Endothelial cell of hepatic sinusoid (primary cell): ENCODE measurements at regions not wholly inside any gene's neighbourhood (a gene's known extent, or its start where the extent isn't known, plus 50 kb on each side); places are given as distances from the start of the nearest gene placed in this dataset.
"Not testable (repeated sequence)": the region's sequence is repeated elsewhere in the genome, so short reads cannot be mapped to it uniquely, and the experiment has no call there.

Source experiments
- in situ Hi-C: cut with HindIII; loops from 2 replicates; pipeline ENCODE4 v1.10.0; 2017; ENCODE audit warnings: low sequenced_read_pairs

DNA sequence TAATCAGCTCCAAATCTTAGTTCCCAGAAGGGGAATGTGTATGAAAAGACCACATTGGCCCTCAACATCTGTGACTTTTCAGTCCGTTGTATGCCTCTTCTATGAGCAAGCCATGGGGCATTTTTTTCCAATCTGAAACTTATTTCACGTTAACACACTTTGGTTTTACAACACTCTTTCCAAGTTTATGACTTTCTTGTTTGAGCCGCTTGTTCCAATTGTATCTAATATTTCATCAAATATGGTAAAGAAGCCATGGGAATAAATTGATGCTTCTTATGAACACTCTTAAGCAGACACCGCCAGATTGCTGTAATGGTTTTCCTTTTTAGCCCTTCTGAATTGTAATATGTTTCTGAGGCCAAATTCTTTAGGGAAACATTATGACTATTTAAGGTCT is 359.9 kb downstream of the HLX start:
- in situ Hi-C loops, result no loop called here

DNA sequence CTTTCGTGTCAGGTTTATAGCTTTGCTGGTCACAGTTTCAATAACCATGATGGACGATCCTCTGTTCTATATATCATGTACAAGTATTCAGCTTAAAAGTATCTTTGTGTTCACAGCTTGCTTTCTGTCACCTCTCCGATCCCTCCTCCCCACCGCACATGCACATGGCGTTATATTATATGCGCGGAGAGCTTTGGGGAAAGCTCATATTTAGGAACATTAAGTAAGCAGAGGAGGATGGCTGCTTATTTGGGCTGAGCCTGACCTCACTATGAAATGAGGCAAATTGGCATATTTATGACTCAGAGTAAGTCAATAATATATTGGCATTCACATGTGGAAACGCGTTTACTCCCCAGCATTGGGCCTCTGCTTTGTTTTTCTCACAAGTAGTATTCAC is 360.5 kb downstream of the HLX start:
- in situ Hi-C loops, result no loop called here

DNA sequence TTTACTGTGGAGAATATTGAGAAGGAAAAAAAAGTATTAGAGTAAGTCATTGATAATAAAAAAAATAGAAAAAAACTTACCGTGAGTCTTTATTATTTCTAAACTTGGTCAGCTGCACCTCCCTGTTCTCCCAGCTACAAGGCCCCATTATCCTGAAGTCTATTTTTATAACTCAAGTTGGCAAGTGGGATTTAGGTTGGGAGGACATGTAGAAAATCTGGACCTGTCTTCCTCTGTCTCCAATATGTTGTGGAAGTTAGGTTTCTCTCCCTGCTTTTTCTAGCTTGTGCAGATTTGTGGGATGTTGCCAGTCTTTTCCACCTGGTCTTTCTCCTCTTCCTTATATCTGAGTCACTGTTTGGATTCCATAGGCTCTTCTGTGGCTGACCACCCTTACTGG is 361.4 kb downstream of the HLX start:
- in situ Hi-C loops, result no loop called here

DNA sequence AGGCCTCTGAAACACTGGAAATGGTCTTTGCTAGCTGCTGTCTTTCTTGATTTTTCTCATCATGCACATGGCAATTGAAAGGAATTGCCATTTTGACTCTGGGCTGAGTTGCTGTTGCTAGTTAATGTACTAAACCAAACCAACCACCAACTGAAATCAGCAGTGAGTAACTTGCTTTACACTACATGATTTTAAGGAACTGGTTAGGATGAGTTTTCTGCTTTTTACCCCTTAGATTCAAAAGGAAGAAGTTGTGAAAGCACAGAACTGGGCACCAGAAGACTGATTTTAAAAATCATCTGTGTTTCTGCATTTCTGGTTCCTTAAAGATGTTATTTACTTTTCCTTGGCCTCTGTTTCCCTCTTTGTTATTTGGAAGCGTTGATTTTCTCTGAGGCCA is 361.9 kb downstream of the HLX start:
- in situ Hi-C loops, result no loop called here

DNA sequence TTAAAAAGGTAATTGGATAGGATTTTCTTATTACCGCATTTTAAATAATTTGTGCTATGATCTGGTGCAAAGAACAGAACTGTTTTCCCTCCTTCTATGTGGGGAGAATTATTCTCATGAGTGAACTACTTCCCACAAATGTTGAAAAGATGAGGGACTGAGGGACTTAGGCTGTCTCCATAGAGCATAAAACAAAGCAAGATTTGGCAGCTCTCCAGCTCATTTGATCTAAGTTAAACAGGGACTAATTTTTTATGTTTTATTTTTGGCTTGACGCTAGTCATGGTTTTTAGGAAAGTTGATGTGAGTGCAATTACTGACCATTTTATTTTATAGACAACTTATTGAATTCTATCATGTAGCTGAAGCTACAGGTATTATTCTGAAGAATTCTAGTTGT is 362.3 kb downstream of the HLX start:
- in situ Hi-C loops, result no loop called here

DNA sequence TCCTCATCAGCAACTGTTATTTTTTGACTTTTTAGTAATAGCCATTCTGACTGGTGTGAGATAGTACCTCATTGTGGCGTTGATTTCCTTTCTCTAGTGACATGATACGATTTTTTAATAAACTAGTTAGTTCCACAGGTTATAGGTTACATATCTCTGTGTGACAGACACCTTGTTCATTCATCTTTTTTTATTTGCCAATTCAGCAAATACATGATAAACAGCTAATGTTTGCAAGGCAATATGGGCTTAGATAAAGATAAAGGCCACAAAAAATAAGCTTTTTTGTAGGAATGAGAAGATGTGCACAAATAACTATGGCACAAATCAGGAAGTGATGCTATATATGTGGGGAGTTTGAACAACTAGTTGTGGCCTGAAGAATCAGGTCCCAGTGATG is 366.8 kb downstream of the HLX start:
- in situ Hi-C loops, result no loop called here

DNA sequence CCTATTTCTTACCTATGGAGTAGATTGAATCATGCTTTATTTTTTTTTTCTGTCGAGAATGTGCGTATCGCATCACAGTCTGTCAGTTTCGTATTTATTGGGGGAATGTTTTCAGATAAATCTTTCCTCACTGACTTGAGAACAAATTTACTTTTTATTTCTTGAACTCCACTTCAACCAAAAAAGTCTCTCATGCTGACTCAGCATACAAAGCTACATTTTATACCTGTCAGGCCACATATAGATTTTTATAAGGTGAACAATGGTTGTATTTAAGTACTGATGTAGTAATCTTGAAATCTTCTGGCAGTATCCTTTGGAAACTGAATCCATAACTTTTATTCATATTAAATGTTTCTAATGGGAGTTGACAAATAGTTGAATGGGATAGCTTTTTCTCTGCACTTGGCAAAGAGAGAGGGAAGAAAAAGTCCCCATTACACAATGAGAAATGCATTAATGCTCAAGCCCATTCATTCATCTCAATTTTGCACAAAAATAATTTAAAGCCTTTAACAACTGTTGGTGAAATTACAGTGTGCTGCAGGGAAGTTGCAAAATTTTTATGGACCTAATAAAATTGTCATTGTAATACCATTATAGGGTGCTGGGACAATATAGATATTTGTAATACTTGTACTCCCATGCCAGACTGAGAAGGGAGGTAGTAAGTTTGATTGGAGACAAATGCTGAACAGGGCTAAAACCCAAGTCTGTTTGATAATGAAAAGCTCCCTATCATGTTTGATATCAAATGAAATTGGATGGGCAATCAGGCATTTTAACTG is 367.6 kb downstream of the HLX start:
- in situ Hi-C loops, result no loop called here

DNA sequence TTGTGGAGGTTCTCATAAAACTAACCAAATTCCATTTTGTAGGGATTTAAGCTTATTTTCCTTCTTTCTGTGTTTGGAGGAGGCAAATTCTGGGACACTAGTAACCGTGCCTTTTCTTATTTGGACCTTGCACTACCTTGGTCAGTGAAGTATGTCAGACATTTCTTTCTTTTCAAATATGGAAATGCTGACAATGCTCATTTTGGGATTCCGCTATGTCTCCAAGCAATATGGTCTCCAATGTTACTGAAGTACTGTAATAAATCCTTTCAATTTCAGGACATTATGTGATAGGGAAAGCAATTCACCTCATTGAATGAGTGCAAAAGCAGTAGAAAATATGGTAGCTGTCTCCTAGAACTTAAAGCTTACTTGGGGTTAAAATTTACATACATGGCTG is 372.3 kb downstream of the HLX start:
- in situ Hi-C loops, result no loop called here

DNA sequence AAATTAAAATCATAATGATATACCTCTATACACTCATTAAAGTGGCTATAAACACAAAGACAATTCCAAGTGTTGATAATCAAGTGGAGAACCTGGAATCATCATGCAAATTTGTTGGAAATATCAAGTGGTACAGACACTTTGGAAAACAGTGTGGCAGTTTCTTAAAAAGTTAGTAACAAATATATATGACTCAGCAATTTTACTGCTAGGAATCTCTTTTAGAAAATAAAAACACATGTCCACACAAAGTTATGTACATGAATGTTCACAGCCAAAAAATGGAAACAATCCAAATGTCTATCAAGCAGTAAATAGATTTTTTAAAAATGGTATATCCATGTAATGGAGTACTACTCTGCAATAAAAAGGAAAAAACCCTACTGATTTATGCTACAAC is 375.6 kb downstream of the HLX start:
- in situ Hi-C loops, result no loop called here

DNA sequence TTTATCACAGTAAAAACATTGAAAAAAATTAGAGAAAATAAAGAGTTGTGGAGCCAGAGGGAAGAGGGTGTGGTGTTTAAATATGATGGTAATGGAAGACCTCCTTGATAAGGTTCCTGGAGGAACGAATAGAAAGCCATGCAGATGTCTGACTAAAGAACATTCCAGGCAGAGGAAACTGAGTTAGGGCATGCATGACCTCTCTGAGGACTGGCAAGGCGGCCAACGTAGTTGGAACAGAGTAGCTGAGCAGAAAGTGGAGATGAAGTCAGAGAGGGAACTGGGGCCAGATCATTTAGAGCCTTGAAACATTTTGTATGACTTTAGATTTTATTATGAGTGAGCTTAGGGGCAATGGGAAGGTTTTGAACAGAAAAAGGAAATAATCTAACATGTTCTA is 377.5 kb downstream of the HLX start:
- in situ Hi-C loops, result no loop called here

DNA sequence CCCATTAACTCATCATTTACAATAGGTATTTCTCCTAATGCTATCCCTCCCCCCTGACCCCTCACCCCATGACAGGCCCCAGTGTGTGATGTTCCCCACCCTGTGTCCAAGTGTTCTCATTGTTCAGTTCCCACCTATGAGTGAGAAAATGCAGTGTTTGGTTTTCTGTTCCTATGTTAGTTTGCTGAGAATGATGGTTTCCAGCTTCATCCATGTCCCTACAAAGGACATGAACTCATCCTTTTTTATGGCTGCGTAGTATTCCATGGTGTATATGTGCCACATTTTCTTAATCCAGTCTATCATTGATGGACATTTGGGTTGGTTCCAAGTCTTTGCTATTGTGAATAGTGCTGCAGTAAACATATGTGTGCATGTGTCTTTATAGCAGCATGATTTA is 378.3 kb downstream of the HLX start:
- in situ Hi-C loops, result not testable (repeated sequence)

DNA sequence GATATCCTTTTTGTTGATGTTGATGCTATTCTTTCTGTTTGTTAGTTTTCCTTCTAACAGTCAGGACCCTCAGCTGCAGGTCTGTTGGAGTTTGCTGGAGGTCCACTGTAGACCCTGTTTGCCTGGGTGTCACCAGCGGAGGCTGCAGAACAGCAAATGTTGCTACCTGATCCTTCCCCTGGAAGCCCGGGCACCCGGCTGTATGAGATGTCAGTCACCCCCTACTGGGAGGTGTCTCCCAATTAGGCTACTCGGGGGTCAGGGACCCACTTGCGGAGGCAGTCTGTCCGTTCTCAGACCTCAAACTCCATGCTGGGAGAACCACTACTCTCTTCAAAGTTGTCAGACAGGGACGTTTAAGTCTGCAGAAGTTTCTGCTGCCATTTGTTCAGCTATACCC is 383.4 kb downstream of the HLX start:
- in situ Hi-C loops, result not testable (repeated sequence)

DNA sequence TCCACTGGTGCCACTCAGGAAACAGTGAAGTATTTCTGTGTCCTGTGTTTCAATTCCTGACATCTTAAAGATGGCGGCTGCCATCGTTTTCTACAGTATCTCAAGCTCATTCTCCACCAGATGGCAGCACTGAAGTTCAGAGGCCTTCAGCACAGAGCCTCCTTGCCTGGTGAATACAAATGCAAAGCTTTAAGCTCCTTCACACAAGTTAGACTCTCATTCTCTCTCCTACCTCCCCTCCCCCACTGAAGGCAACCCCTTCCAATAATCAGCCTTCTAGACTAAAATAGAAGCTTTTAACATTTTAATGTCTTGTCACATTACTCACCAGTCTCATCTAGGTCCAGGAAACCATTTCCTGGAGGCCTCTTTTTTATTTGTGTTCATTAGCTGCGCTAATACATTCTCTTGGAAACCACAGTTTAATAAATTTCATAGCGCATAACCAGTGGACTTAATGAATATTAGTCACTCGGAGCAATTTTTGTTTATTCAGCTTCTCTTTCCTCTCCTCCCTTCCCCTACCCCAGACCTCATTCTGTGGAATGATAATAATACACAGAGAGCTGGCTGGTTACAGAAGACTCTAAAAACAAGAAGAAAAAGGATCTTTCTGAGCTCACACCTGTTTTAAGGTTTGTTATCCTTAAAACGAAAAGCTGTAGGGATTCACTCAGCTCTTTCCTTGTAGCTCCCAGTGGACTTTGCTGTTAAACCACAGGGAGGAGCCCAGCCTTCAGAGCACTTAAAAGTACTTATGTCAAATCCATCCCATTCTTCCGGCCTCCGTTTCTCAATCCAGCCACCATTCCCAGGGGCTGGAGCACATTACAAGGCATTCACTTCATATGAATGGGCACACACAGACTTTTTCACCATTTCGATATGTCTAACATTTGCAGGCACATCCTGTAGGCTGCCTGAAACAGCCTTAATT is 384.9 kb downstream of the HLX start:
- in situ Hi-C loops, result no loop called here

DNA sequence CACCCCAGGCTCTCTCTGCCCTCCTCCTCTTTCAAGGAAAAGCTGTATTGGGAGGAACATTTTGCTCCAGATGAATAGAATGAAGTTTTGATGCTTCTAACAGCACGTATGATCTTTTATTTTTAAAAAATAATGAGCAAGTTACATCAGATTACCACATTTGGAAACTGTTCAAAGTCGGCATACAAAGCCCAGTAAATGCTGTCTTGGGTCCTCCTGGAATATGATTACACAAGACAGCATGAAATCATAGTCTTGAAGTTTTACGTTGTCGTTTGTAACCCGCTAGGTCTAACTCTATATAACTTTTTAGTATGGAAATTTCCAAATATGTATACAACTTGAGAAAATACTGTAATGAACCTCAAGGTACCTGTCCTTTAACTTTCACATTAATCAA is 385.6 kb downstream of the HLX start:
- in situ Hi-C loops, result no loop called here

DNA sequence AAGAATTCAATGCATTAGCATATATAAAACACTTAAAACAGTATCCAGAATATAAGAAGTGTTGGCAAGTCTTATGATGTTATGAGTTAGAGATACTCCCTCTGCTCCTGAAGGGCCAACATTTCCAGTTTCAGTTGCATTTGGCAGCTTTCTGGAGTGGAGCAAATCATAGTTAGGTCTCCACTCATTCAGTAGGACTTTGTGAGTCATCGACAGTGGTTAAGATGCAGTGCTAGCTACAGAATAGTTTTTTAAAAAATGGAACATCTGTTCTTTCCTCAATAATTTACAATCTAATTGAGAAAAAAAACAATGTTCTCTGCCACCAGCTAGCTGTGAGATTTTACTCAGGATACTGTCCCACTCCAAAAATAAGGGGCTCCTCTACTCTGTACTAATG is 389.1 kb downstream of the HLX start:
- in situ Hi-C loops, result no loop called here

DNA sequence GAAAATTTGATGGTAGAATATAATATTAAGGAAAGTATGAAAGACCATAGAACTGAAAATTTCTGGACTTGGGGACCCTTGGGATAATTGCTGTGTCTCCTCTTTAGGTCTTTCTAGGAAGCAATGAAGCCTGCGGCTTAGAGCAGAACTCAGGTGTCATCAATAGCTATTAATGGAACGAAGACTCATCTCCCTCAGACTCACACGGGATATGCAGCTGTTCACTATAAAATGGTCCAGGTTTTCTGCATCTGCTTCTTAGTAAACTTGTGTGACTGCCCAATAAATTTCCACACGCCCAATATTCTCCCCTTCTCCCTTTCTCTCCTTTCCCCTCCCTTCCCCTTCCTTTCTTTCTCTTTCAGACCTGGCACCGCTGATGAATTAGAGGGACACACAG is 392.5 kb downstream of the HLX start:
- in situ Hi-C loops, result no loop called here

DNA sequence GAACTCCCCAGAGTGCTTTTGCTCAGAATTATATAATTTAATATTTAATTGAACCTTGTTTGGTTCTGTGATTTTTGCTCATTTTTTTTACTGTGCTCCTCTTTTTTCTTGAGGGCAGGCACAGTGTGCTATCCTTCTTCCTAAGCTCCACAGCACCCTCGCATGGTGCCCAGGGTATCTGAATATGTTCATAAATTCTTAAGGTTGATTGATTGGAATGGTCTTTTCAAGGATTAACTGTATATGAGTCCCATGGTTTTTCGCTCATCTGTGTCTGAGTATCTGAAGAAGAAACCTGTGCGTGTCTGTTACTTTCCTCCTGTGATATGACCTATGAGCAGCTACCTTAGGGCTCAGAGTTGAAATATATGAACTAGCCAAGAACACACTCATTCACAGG is 393.7 kb downstream of the HLX start:
- in situ Hi-C loops, result no loop called here

DNA sequence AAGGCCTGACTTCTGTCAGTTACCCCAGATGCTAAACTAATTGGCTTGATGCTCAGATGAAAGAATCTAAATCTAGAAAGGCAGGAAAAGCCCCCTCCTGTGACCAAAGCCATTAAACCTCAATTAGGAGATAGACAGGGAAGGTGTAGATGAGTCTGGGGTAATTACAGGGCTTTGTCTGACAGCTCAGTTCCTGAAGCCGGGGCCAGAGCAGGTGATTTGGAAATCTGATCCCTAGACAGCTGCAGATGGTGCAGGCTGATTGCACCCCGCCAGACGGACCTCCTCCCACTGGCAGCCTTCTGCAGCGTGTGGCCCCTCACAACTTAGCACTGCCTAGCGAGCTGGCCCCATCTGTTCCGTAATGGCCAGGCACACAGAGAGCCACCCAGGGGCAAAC is 395.1 kb downstream of the HLX start:
- in situ Hi-C loops, result no loop called here

DNA sequence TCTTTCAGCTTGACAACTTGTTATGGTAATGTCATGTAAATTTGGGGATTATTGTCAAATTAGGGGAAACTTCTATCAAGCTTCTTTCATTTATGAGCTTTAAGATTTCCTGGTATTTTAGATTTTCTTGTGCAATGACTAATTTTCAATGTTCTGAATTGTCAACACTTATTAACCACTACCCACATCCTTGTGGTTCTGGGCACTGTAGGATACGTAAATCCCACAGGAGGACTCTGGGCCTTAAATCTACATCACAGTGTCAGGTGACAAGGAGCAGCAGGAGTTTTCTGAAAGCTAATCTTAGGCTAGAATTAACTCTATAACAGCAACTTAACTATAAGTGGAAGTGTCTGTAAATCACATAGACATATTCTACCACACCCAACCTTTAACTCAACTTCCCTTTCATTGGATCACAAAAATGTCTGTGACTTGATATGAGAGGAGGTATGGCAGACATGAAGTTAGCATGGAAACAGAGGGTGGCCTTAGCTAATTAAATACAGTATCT is 397.7 kb downstream of the HLX start:
- in situ Hi-C loops, result no loop called here

DNA sequence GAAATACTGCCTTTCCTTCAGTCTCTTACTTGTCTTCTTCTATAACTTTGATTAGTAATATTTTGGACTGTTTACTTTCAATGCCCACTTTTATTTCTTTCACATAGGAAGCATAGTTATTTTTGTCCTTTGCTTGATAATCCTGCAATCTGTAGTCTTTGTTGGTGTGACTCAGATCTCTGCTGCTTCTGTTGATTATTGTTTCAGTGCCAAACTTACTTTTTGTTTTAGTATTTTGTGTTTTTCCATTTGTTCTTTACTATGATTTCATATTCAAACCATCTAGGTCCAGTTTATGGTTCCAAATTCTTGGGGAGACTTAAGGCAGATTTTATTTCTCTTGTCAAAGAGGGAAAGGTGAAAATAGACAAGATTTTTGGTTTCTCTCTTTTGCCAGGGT is 399.9 kb downstream of the HLX start:
- in situ Hi-C loops, result no loop called here

DNA sequence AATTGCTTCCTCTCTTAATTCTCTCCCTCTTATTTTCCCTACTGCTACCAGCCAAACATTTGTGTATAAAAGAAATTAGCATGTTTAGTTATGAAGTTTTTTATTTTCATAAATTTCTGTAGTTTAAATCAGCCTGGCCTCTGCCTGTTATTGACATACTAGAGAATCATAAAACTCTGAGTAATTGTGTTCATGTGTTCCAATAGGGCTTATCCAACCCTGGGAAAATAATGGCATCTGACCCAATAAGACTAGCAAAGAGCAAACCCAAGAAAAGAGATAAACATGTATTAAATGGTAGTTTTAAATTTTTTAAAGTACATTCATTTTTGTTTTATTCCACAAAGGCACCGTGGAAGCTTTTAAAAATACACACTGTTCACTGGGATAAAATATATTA is 404.3 kb downstream of the HLX start:
- in situ Hi-C loops, result no loop called here

DNA sequence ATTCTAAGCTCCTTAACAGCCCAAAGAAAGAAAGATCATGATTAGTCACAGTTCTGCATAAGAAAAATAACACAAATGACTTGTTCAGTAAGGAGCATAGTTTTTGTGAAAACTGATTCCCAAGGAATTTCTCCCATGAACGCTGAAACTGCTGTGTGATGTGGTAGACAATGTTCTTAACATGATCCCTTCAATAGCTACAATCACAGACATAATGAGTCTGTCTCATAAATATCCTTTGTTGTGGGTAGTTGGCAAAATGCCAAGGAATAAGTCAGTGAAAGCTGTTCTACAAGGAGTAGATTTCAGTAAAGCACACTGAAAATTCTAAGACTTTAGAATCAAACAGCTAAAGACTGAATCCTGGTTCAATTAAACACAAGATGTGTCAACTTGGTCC is 404.8 kb downstream of the HLX start:
- in situ Hi-C loops, result no loop called here
